HG02840 (cell line): ENCODE measurements at regions not wholly inside any gene's neighbourhood (a gene's known extent, or its start where the extent isn't known, plus 50 kb on each side); places are given as distances from the start of the nearest gene placed in this dataset.

Experiments used
- ATAC-seq: cut with Tn5 transposase; IDR thresholded peaks from one replicate; pipeline ENCODE4 v1.9.1; 2021; ENCODE audit warnings: mild to moderate bottlenecking, moderate library complexity, moderate number of reproducible peaks; ENCODE audit not compliant: unreplicated experiment, low FRiP score

DNA sequence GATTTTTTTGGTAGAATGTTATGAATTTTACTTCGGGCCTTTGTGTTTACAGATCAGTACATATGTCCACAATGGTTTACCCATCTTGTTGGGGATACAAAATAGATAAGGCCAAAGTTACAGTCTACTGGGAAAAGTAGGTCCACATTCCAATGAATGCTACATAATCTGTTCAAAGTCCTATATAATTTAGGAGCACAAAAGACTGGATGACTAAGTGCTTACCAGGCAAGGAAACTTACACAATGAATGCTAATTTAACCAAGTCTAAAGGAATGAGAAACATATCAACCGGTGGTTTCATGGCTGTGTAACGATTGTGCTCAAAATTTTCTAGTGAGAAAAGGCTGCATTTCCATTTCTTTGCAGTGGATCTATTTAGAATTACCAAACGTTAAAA lies 97.4 kb upstream of the TRPM3 start:
- ATAC-seq: no peak

DNA sequence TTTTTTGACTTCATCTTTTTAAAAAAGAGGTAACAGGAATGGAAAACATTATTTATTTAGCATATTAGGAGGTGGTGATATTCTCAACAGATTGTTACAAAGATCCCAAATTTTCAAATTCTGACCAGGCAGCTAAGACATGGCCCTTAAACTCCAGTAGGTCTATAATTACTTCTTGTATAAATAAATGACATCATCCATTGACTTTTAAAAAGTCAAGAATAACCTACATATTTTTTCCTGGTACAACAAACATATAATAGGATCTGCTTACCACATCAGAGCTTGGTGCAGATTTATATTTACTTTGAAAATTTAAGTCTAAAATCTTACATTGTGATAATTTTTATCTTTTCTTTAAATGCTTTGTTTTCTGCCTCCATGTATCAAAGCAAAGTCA lies 92.2 kb upstream of the TRPM3 start:
- no peak for ATAC-seq

DNA sequence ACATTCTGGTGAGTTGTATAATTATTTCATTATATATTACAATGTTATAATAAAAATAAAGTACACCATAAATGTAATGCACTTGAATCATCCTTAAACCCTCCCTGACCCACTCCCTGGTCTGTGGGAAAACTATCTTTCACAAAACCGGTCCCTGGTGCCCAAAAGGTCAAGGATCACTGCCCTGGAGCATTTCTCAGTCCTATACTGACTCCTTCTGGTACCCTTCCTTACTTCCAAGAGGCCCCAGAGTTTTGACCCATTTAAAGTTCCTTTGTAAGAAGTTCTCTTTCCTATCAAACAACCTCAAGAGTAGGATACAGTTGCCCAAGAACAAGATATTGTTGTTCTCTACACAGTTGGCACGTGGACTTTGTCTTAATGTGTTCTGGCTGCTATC lies 88.9 kb upstream of the TRPM3 start:
- ATAC-seq: no peak

DNA sequence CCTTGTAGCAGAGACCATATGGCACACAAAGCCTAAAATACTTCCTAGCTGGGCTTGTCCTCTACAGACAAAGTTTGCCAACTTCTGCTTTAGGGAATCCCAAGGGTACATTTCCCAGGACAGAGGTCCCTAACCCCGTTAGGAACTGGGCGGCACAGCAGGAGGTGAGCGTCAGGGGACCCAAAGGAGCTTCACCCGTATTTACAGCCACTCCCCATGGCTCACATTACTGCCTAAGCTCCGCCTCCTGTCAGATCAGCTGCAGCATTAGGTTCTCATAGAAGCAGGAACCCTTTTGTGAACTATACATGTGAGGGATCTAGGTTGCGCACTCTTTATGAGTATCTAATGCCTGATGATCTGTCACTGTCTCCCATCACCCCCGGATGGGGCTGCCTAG lies 88.5 kb upstream of the TRPM3 start:
- ATAC-seq: no peak

DNA sequence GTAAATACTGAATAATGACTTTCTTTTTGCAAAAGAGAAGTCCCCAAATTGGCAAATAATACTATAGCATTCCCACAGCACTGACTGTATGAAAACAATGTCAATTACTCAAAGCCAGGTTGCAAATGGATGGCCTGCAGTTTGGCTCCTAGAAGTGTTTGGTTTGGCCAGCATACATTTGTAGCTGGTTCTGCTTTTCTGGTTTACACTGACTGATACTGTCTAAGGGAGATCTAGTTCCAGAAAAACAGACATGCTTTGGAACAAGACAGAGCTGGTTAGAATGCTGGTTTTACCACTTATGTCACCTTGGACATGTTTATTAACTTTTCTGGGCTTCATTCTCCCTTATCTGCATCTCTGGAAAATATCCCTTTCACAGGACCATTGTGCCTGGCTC lies 81.5 kb upstream of the TRPM3 start:
- ATAC-seq: no peak

DNA sequence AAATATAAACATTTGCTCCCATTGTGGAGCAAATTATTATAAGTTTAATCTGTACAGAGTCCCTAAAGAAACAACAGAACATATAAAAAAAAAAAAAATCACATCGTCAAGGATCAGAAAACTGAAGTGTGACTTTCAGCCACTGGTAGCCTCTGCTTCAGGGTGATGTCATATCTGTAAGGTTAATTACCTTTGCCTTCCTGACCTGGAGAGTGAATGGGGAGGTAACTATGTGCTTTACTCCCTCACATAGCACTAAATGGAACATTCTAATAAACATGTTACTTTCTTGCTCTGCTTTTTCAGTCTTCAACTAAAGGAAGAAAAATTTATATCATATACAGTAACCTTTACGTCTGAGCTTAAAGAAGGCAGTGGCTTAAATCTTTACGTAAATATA lies 70.3 kb upstream of the TRPM3 start:
- no peak for ATAC-seq

DNA sequence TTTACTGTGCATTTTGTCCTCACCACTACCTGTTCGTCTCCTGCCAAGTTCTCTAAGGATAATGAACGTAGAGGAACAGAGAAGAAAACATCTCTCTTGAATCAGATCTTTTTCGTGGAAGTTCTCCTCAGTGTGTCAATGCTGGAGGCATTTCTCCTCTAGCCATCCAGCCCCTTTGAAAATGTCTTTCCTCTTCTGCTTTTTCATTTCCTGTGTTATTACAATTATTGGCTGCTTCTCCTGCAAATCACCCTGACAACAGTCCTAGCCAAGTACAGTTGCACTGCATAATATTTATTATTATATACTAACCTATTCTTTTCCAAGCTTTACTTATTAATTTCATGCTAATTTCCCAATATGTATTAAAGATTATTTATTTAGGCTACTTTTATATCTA lies 61.8 kb upstream of the TRPM3 start:
- no peak for ATAC-seq

DNA sequence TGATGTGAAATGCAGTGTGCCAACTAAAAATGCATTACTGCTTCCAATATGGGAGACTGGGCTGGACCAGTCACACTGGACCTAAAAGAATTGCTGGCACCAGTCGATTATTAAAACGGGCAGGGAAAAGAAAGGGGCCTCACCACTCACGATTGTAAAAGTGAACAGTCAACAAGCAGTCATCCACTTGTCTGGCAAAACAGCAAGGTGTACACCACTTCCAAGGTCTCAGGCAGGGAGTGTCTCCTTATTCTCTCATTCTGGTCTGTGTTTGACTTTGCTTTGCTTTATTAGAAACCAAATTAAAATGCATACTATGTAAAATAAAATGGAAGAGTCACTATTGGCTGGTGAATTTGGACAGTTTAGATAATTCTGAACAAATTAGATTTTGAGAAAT lies 57.8 kb upstream of the TRPM3 start:
- ATAC-seq: no peak

DNA sequence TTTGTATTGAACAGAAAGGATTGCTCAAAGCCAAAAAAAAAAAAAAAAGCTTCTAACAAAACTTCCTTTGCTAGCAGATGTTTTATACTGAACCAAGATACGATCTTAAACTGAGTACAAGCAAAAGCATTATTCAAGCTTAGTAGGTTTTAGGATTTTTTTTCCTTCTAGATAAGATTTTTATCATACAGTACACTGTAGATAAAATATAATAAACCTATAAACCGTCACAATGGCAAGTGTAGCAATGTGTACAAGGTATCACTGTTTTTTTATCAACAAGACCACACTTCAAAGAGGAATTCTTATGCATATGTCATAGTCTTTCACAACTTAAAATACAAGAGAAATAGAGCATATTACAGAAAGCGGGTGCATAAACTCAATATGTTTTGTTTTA lies 56.5 kb upstream of the TRPM3 start:
- no peak for ATAC-seq

DNA sequence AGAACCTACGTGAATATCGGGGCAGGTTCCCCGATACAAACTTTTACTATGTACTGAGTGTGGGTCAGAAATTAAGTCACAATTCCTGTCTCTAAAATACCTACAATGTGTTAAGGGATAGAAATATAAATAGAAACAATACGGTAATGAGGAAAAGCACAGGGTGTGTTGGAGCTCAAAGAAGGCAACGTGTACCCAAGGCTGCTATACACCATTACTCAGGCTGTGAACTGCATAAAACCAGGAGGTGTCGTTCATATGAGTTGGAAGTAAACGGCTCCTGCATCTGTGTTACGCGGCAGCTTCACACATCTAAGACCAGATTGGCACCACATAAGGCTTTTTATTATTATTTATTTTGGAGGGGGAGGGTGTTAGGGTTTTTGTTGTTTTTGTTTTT lies 50.1 kb upstream of the TRPM3 start:
- no peak for ATAC-seq
